PFSK-1 (cell line): ENCODE measurements at regions not wholly inside any gene's neighbourhood (a gene's known extent, or its start where the extent isn't known, plus 50 kb on each side); places are given as distances from the start of the nearest gene placed in this dataset.

Source experiments
- FOXP2 ChIP-seq: optimal IDR thresholded peaks from 2 replicates; pipeline ENCODE3; 2011; ENCODE audit warnings: borderline replicate concordance, control low read depth, inconsistent platforms; ENCODE audit not compliant: insufficient read depth; ENCODE audit errors: extremely low read length, extremely low read depth
- POLR2AphosphoS5 ChIP-seq: IDR thresholded peaks from 2 replicates; pipeline ENCODE4 v1.6.1; 2012; ENCODE audit warnings: low read depth, mild to moderate bottlenecking, control low read depth, low read length, moderate library complexity
- SIN3A ChIP-seq: IDR thresholded peaks from 2 replicates; pipeline ENCODE4 v1.6.1; 2012; ENCODE audit warnings: mild to moderate bottlenecking, low read length, moderate library complexity, borderline replicate concordance; ENCODE audit not compliant: insufficient read depth
- TAF1 ChIP-seq: IDR thresholded peaks from 2 replicates; pipeline ENCODE4 v1.6.1; 2012; ENCODE audit warnings: low read length, control low read depth, borderline replicate concordance; ENCODE audit not compliant: insufficient read depth
- TF ChIP-seq, protein P1 (sequence below), 2 experiments: IDR thresholded peaks; 2 replicates each; pipeline versions ENCODE4 v1.6.1 to v1.8.0; 2011 to 2012; ENCODE audit warnings: low read depth in 2 of 2, low read length in 2 of 2, control low read depth in 1 of 2, inconsistent platforms in 1 of 2, mild to moderate bottlenecking in 1 of 2, moderate library complexity in 1 of 2; ENCODE audit not compliant: insufficient read depth in 1 of 2

DNA sequence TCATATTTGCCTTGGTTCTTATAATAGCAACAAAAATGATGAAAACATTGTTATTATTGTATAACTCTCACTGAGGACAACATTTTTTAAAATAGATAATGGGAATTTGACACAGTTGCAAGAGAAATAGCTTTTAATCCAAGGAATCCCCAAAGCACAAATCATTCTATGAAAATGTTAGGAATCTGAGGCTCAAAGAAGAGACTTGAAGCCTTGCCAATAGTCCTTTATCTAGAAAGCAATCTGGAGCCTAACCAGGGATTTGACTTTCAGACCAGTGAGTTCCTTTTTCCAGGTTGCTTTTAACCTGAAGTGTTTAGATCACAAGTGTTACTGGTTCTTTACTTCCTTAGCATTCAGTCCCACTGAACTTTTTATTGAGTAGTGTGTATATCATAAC lies 574.5 kb upstream of the ZEB2 start:
- TF ChIP-seq TAF1 (no peak), POLR2AphosphoS5 (no peak), SIN3A (no peak), FOXP2 (no peak)
- TF ChIP-seq, protein P1, sequence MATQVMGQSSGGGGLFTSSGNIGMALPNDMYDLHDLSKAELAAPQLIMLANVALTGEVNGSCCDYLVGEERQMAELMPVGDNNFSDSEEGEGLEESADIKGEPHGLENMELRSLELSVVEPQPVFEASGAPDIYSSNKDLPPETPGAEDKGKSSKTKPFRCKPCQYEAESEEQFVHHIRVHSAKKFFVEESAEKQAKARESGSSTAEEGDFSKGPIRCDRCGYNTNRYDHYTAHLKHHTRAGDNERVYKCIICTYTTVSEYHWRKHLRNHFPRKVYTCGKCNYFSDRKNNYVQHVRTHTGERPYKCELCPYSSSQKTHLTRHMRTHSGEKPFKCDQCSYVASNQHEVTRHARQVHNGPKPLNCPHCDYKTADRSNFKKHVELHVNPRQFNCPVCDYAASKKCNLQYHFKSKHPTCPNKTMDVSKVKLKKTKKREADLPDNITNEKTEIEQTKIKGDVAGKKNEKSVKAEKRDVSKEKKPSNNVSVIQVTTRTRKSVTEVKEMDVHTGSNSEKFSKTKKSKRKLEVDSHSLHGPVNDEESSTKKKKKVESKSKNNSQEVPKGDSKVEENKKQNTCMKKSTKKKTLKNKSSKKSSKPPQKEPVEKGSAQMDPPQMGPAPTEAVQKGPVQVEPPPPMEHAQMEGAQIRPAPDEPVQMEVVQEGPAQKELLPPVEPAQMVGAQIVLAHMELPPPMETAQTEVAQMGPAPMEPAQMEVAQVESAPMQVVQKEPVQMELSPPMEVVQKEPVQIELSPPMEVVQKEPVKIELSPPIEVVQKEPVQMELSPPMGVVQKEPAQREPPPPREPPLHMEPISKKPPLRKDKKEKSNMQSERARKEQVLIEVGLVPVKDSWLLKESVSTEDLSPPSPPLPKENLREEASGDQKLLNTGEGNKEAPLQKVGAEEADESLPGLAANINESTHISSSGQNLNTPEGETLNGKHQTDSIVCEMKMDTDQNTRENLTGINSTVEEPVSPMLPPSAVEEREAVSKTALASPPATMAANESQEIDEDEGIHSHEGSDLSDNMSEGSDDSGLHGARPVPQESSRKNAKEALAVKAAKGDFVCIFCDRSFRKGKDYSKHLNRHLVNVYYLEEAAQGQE (IDR thresholded peaks at IDR 0.05; ENCODE audit: insufficient read depth in 1 of 2, low read depth in 2 of 2, low read length in 2 of 2): no peak

DNA sequence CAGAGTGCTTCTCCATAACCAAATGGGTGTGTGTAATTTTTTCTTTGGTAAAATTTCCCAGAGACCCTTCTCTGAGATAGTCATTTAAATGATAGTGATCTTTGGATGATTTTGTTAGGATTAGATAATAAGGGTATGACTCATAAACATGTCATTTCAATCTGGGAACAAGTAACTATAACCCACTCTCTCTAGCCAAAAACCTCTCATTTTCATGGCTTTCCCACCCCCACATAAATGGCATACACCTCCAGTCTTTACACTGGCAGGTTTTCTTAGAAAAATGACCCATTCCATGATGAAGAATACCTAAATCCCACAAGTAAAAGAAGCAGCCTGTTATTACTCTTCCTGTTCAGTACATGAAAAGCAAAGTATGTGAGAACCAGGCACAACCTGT lies 572.0 kb upstream of the ZEB2 start:
- TF ChIP-seq, protein P1 (IDR thresholded peaks at IDR 0.05; ENCODE audit: insufficient read depth in 1 of 2, low read depth in 2 of 2, low read length in 2 of 2): no peak
- TF ChIP-seq FOXP2 (no peak), POLR2AphosphoS5 (no peak), SIN3A (no peak)

DNA sequence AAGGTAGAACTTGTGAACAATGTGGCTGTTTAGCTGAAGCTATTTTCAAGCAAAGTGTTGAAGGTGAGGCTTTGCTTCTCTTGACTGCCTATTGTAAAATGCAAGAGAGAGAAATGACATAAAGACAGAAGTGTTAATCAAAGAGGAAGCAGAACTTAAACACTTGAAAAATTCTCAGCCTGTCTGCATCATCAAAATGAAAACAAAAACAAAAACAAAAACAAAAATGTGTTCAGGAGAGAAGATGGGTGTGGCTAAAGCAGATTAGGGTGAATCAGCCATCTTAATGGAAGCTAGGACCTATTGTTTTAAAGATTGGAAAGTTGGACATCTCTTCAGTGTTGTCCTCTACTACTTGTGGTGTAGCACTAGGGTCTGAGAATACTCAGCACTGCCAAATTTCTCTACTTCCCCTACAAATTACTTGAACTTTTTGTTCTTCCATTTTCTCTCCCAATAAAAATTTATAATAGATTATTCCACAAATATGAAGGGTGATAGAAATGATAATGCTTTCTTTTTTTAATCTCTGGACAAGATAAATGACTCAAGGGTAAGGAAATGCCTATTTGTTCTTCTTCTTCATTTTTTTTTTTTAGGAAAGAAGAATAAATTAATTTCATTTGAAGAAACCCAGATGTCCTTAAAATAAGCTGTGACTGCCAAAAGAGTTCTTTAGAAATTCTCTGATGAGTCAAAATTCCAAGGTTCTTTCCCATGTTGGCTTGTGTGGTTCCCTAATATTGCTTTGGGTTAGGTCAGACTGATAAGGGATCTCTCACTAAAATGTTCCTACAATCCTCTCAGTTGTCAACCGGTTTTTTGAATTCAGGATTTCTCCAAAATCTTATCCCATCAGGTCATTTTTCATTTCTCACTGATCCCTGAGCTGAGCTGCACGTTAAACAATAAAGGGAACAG lies 571.2 kb upstream of the ZEB2 start:
- TF ChIP-seq FOXP2 (no peak), SIN3A (no peak), POLR2AphosphoS5 (no peak), TAF1 (no peak)
- TF ChIP-seq, protein P1 (IDR thresholded peaks at IDR 0.05; ENCODE audit: insufficient read depth in 1 of 2, low read depth in 2 of 2, low read length in 2 of 2): no peak

- no peak for TF ChIP-seq TAF1
- TF ChIP-seq SIN3A: no peak
- TF ChIP-seq, protein P1 (IDR thresholded peaks at IDR 0.05; ENCODE audit: insufficient read depth in 1 of 2, low read depth in 2 of 2, low read length in 2 of 2): no peak
- TF ChIP-seq POLR2AphosphoS5: no peak
- no peak for TF ChIP-seq FOXP2
Measured at GRCh38 chr2:145088756-145089155, 568.8 kb upstream of the ZEB2 start.
